ENCODE measurements at regions not wholly inside any gene's neighbourhood (a gene's known extent, or its start where the extent isn't known, plus 50 kb on each side); places are given as distances from the start of the nearest gene placed in this dataset.

- Histone ChIP-seq H3K4me3 (ENCODE audit: low read depth, low read length, poor library complexity, severe bottlenecking) (no peak overlapping the region), H3K27ac (ENCODE audit: low read depth, low read length, poor library complexity, severe bottlenecking) (no peak overlapping the region), H3K27me3 (replicated peaks; ENCODE audit: insufficient read depth, low read depth, low read length, poor library complexity) (no peaks in the 10 kb centered on the region), H3K4me1 (ENCODE audit: insufficient read depth, low read length, poor library complexity, severe bottlenecking) (peaks cover 15% of the 10 kb centered on the region), H3K36me3 (ENCODE audit: insufficient read depth, low read length, poor library complexity, severe bottlenecking) (no peaks in the 10 kb centered on the region), H3K9me3 (ENCODE audit: low read depth, low read length, poor library complexity, severe bottlenecking) (peaks cover 5% of the 10 kb centered on the region)
- no peak for TF ChIP-seq EZH2 (IDR thresholded peaks at IDR 0.05; ENCODE audit: borderline replicate concordance, low read depth, low read length, poor library complexity, severe bottlenecking)
- TF ChIP-seq CTCF (conservative IDR thresholded peaks at IDR 0.05; ENCODE audit: low read depth, low read length), result no peak
- ChIA-PET POLR2A (ENCODE audit: low non-redundant PET) (interaction anchor here (0.6 kb wide), 1 partner anchor 63 kb away, joined by 6 read pairs; no protein-coding TSS in a partner anchor), CTCF (no interaction called here)
- BruUV-seq (replicated peaks), result no TSS peak
- no peak for DNase-seq (ENCODE audit: low spot score)
- intact Hi-C loops (cut with micrococcal nuclease; ENCODE audit: unreplicated experiment), result no loop called here
These were observed 210.8 kb downstream of the PAX3 start for GRCh38 chr2:222087998-222088397.

GRCh38 chr2:222082201-222082600, 216.6 kb downstream of the PAX3 start:
- no peaks in the 10 kb centered on the region for H3K36me3 ChIP-seq (ENCODE audit: insufficient read depth, low read length, poor library complexity, severe bottlenecking)
- no peak overlapping the region for H3K27ac ChIP-seq (ENCODE audit: low read depth, low read length, poor library complexity, severe bottlenecking)
- ChIA-PET POLR2A (ENCODE audit: low non-redundant PET) (no interaction called here), CTCF (no interaction called here)
- intact Hi-C loops (cut with micrococcal nuclease; ENCODE audit: unreplicated experiment), result no loop called here
- H3K27me3 ChIP-seq (replicated peaks; ENCODE audit: insufficient read depth, low read depth, low read length, poor library complexity), result no peaks in the 10 kb centered on the region
- peaks cover 30% of the 10 kb centered on the region for H3K4me1 ChIP-seq (ENCODE audit: insufficient read depth, low read length, poor library complexity, severe bottlenecking)
- TF ChIP-seq CTCF (conservative IDR thresholded peaks at IDR 0.05; ENCODE audit: low read depth, low read length), result no peak
- TF ChIP-seq EZH2 (IDR thresholded peaks at IDR 0.05; ENCODE audit: borderline replicate concordance, low read depth, low read length, poor library complexity, severe bottlenecking), result no peak
- DNase-seq (ENCODE audit: low spot score), result peak; percentile 91
- H3K9me3 ChIP-seq (ENCODE audit: low read depth, low read length, poor library complexity, severe bottlenecking), result no peaks in the 10 kb centered on the region
- BruUV-seq (replicated peaks), result no TSS peak
- no peak overlapping the region for H3K4me3 ChIP-seq (ENCODE audit: low read depth, low read length, poor library complexity, severe bottlenecking)

- no peak for TF ChIP-seq EZH2 (IDR thresholded peaks at IDR 0.05; ENCODE audit: borderline replicate concordance, low read depth, low read length, poor library complexity, severe bottlenecking)
- TF ChIP-seq CTCF (conservative IDR thresholded peaks at IDR 0.05; ENCODE audit: low read depth, low read length), result no peak
- ChIA-PET CTCF (no interaction called here), POLR2A (ENCODE audit: low non-redundant PET) (no interaction called here)
- Histone ChIP-seq H3K4me1 (ENCODE audit: insufficient read depth, low read length, poor library complexity, severe bottlenecking) (peaks cover 30% of the 10 kb centered on the region), H3K27ac (ENCODE audit: low read depth, low read length, poor library complexity, severe bottlenecking) (no peak overlapping the region), H3K27me3 (replicated peaks; ENCODE audit: insufficient read depth, low read depth, low read length, poor library complexity) (no peaks in the 10 kb centered on the region), H3K4me3 (ENCODE audit: low read depth, low read length, poor library complexity, severe bottlenecking) (no peak overlapping the region), H3K9me3 (ENCODE audit: low read depth, low read length, poor library complexity, severe bottlenecking) (no peaks in the 10 kb centered on the region), H3K36me3 (ENCODE audit: insufficient read depth, low read length, poor library complexity, severe bottlenecking) (no peaks in the 10 kb centered on the region)
- no TSS peak for BruUV-seq (replicated peaks)
- DNase-seq (ENCODE audit: low spot score), result no peak
- intact Hi-C loops (cut with micrococcal nuclease; ENCODE audit: unreplicated experiment), result no loop called here
These were observed 218.7 kb downstream of the PAX3 start for GRCh38 chr2:222080141-222080540.
